Right lobe of liver (tissue), 6 donors: ENCODE measurements at regions not wholly inside any gene's neighbourhood (a gene's known extent, or its start where the extent isn't known, plus 50 kb on each side); places are given as distances from the start of the nearest gene placed in this dataset.

Experiments
- ATAC-seq, 4 donors: fragments of 200-7000 bp; cut with Tn5 transposase; one replicate each; pipeline ENCODE4 v1.9.1; 2020; ENCODE audit warnings: mild to moderate bottlenecking in 4 of 4, moderate library complexity in 4 of 4
- DNase-seq, 3 donors: peaks; one replicate each; pipeline ENCODE4 v3.0.0-alpha.2; 2020
- H3K27ac ChIP-seq, 3 donors: fragments of 200-600 bp; one replicate each; pipeline ENCODE4 v1.8.0; 2022
- H3K27me3 ChIP-seq, 2 donors: fragments of 200-600 bp; one replicate each; pipeline ENCODE4 v1.8.0; 2022
- H3K36me3 ChIP-seq, 4 donors: fragments of 200-600 bp; sonication (generic) in 1 of 4; one replicate each; pipeline versions ENCODE4 v1.5.1 to v1.8.0; 2017 to 2022; ENCODE audit warnings: control low read depth in 1 of 4
- H3K4me1 ChIP-seq, 4 donors: fragments of 200-600 bp; sonication (generic) in 1 of 4; one replicate each; pipeline versions ENCODE4 v1.5.1 to v1.8.0; 2017 to 2022; ENCODE audit warnings: control low read depth in 1 of 4
- H3K4me3 ChIP-seq, 3 donors: fragments of 200-600 bp; one replicate each; pipeline ENCODE4 v1.8.0; 2022
- H3K9me3 ChIP-seq, 4 donors: fragments of 200-600 bp; sonication (generic) in 1 of 4; one replicate each; pipeline versions ENCODE4 v1.5.1 to v1.8.0; 2017 to 2022; ENCODE audit warnings: control low read depth in 1 of 4
- CTCF ChIP-seq, 4 donors: fragments of 200-600 bp in 3 of 4; fragments of 450-650 bp in 1 of 4; IDR thresholded peaks; one replicate each; pipeline versions ENCODE4 v1.5.1 to v1.8.0; 2016 to 2022; ENCODE audit warnings: antibody characterized with exemption in 4 of 4, mild to moderate bottlenecking in 2 of 4
- POLR2A ChIP-seq: fragments of 450-650 bp; IDR thresholded peaks from one replicate; pipeline ENCODE4 v1.6.1; 2017; ENCODE audit warnings: antibody characterized with exemption, mild to moderate bottlenecking
- whole genome bisulfite sequencing: methylation state at CpG from one replicate; pipeline ENCODE4 v1.1.6; 2018; ENCODE audit warnings: low coverage, low lambda C conversion rate; ENCODE audit not compliant: insufficient coverage; ENCODE audit errors: missing lambda C conversion rate; 5-methylcytosine and 5-hydroxymethylcytosine counted together
- intact Hi-C, 2 donors: fragments of 100-400 bp; cut with DNase I; formaldehyde crosslinking; loops; one replicate each; pipeline versions ENCODE4 v1.11.2 to v1.14.1; 2022
- donor health status: DM: no; HTN: yes; CAD: no.
- donor health status: DM: no; HTN: no; CAD: no.
- donor health status: DM: no; HTN: no; CAD: no.
- donor health status: DM: no; HTN: yes; CAD: no.
- donor health status: DM: no; HTN: yes; CAD: no.

- 24% methylated on average over 5 of the region's 5 CpGs for WGBS
- Histone ChIP-seq H3K4me3 (peak overlapping the region in 2 of 3 donors; percentile 25 to 33), H3K4me1 (peaks cover 0 to 10% (median 0%) of the 10 kb centered on the region in 4 donors), H3K27me3 (no peaks in the 10 kb centered on the region), H3K9me3 (no peaks in the 10 kb centered on the region), H3K27ac (peak overlapping the region; percentile 22 to 68 (median 63)), H3K36me3 (no peaks in the 10 kb centered on the region)
- ATAC-seq (peak; percentile 56 to 75 (median 66)), DNase-seq (no peak)
- TF ChIP-seq POLR2A (no peak), CTCF (IDR thresholded peaks at IDR 0.05) (no peak)
- intact Hi-C loops = no loop called here
Observed at GRCh38 chr4:27763830-27764525, 903.3 kb downstream of the STIM2 start.

- intact Hi-C loops = no loop called here
- H3K4me1 ChIP-seq = peaks cover 0 to 8% (median 0%) of the 10 kb centered on the region in 4 donors
- ATAC-seq = peak in 1 of 4 donors; percentile 61
- peak overlapping the region in 2 of 3 donors; percentile 25 to 33 for H3K4me3 ChIP-seq
- TF ChIP-seq CTCF (IDR thresholded peaks at IDR 0.05) = no peak
- no peak for TF ChIP-seq POLR2A
- no peaks in the 10 kb centered on the region for H3K36me3 ChIP-seq
- DNase-seq = no peak
- no peaks in the 10 kb centered on the region for H3K27me3 ChIP-seq
- H3K9me3 ChIP-seq = no peaks in the 10 kb centered on the region
- H3K27ac ChIP-seq = peak overlapping the region; percentile 22 to 68 (median 63)
- 16% methylated on average over 4 of the region's 4 CpGs for WGBS
Observed at GRCh38 chr4:27764526-27764837, 903.8 kb downstream of the STIM2 start.

GRCh38 chr4:27770895-27771294 is 910.3 kb downstream of the STIM2 start:
- DNase-seq (no peak), ATAC-seq (no peak)
- TF ChIP-seq POLR2A (no peak), CTCF (IDR thresholded peaks at IDR 0.05) (no peak)
- no peak overlapping the region for H3K27ac ChIP-seq
- H3K4me3 ChIP-seq = no peak overlapping the region
- no peaks in the 10 kb centered on the region for H3K9me3 ChIP-seq
- H3K36me3 ChIP-seq = no peaks in the 10 kb centered on the region
- WGBS = 71% methylated on average over 7 of the region's 7 CpGs
- H3K27me3 ChIP-seq = no peaks in the 10 kb centered on the region
- intact Hi-C loops = no loop called here
- H3K4me1 ChIP-seq = no peaks in the 10 kb centered on the region

GRCh38 chr4:27775156-27775555 is 914.5 kb downstream of the STIM2 start:
- Histone ChIP-seq H3K9me3 (no peaks in the 10 kb centered on the region), H3K4me3 (no peak overlapping the region), H3K27me3 (no peaks in the 10 kb centered on the region), H3K4me1 (no peaks in the 10 kb centered on the region), H3K27ac (no peak overlapping the region), H3K36me3 (no peaks in the 10 kb centered on the region)
- intact Hi-C loops = no loop called here
- ATAC-seq = no peak
- TF ChIP-seq CTCF (IDR thresholded peaks at IDR 0.05) = no peak
- no peak for TF ChIP-seq POLR2A
- DNase-seq = no peak
- 30% methylated on average over 3 of the region's 3 CpGs for WGBS

GRCh38 chr4:27779827-27780226 is 919.2 kb downstream of the STIM2 start:
- no peak overlapping the region for H3K27ac ChIP-seq
- no peaks in the 10 kb centered on the region for H3K9me3 ChIP-seq
- ATAC-seq (no peak), DNase-seq (no peak)
- 78% methylated on average over 1 of the region's 1 CpG for WGBS
- H3K4me1 ChIP-seq = no peaks in the 10 kb centered on the region
- no peaks in the 10 kb centered on the region for H3K27me3 ChIP-seq
- intact Hi-C loops = no loop called here
- no peak overlapping the region for H3K4me3 ChIP-seq
- no peak for TF ChIP-seq CTCF (IDR thresholded peaks at IDR 0.05)
- no peaks in the 10 kb centered on the region for H3K36me3 ChIP-seq
